Natural killer cell treated with Interleukin-12 subunit alpha and Interleukin-12 subunit beta and Interleukin-15 and Interleukin-18, amount 100 ng/mL, for 72 hours (primary cell): ENCODE measurements at regions not wholly inside any gene's neighbourhood (a gene's known extent, or its start where the extent isn't known, plus 50 kb on each side); places are given as distances from the start of the nearest gene placed in this dataset.
"Not testable (repeated sequence)": the region's sequence is repeated elsewhere in the genome, so short reads cannot be mapped to it uniquely, and the experiment has no call there.

Source experiments
- ATAC-seq, 2 donors: fragments of 150-1000 bp; cut with Tn5 transposase in 1 of 2; sonication (Bioruptor Pico), chemical (Tn5 transposase) in 1 of 2; 2 replicates each; pipeline ENCODE4 v1.10.0; 2021
- DNase-seq: peaks from one replicate; pipeline ENCODE4 v3.0.0; 2022; ENCODE audit warnings: low spot score
- H3K27ac Mint-ChIP-seq, 2 donors: 1 replicate in 1 of 2; 2 replicates in 1 of 2; pipeline ENCODE4 v1.8.0; 2022; ENCODE audit warnings: mixed read lengths in 2 of 2, mild to moderate bottlenecking in 1 of 2, moderate library complexity in 1 of 2
- H3K27me3 Mint-ChIP-seq, 2 donors: 1 replicate in 1 of 2; 2 replicates in 1 of 2; pipeline ENCODE4 v1.8.0; 2022; ENCODE audit warnings: mixed read lengths in 2 of 2
- H3K36me3 Mint-ChIP-seq: one replicate; pipeline ENCODE4 v1.8.0; 2022; ENCODE audit warnings: mixed read lengths
- H3K4me1 Mint-ChIP-seq, 2 donors: 1 replicate in 1 of 2; 2 replicates in 1 of 2; pipeline ENCODE4 v1.8.0; 2022; ENCODE audit warnings: low read depth in 2 of 2, mixed read lengths in 2 of 2, mild to moderate bottlenecking in 1 of 2
- H3K4me3 Mint-ChIP-seq: one replicate; pipeline ENCODE4 v1.8.0; 2022; ENCODE audit warnings: mixed read lengths
- H3K9me3 Mint-ChIP-seq: 2 replicates; pipeline ENCODE4 v1.8.0; 2022; ENCODE audit warnings: mixed read lengths

- no peak overlapping the region for H3K27ac Mint-ChIP-seq
- peaks cover 0 to 11% of the 10 kb centered on the region in 2 donors for H3K27me3 Mint-ChIP-seq
- no peak overlapping the region for H3K4me3 Mint-ChIP-seq
- H3K9me3 Mint-ChIP-seq = peaks cover 4% of the 10 kb centered on the region
- no peak for ATAC-seq
- no peak for DNase-seq
- H3K4me1 Mint-ChIP-seq = no peaks in the 10 kb centered on the region
- no peaks in the 10 kb centered on the region for H3K36me3 Mint-ChIP-seq
Measured at GRCh38 chr1:218516526-218516925, 171.4 kb downstream of the TGFB2 start.

DNA sequence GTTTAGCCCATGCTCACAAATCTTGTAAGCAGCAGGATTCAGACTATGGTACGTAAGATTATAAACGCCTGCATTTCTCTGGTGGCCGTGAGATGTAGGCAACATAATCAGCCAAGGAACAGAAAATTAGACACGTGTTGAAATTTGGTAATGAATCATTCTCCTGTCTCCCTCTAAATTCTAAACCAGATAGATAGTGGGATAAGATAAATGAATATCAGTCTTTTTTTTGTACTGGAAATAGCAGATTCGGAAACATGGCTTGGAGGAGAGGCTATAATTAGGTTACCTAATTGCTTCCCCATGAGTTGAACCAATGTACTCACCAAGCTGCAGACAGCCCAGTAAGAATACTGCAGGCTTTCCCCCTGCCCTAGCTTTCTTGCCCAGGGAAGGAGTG lies 172.3 kb downstream of the TGFB2 start:
- H3K4me3 Mint-ChIP-seq = no peak overlapping the region
- no peaks in the 10 kb centered on the region for H3K9me3 Mint-ChIP-seq
- no peak overlapping the region for H3K27ac Mint-ChIP-seq
- no peak for ATAC-seq
- H3K4me1 Mint-ChIP-seq = no peaks in the 10 kb centered on the region
- no peaks in the 10 kb centered on the region for H3K36me3 Mint-ChIP-seq
- H3K27me3 Mint-ChIP-seq = peaks cover 0 to 11% of the 10 kb centered on the region in 2 donors
- DNase-seq = no peak

DNA sequence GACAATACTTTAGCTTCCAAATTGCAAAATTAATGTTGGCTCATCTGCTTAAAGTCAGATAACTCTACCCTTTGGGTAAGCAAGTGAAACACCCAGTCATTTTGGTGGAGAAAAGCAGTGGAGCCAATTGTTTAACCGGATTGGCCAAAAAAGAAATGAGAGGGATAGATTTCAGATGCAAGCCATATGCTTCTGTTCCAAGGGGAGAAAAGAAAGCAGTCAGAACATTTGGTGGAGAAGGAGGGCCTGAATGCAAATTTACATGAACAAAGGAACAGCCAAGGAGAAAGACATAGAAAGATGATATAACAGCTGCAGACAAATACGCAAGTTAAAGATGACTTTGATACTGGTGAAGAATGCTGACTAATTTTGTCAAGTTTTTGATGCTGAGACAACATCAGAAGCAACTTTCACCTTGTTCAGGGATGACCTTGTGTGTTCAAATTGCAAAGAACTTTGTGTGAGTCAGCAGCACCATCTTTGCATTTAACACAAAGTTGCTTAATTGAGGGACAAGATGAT lies 173.1 kb downstream of the TGFB2 start:
- H3K27ac Mint-ChIP-seq = no peak overlapping the region
- no peaks in the 10 kb centered on the region for H3K36me3 Mint-ChIP-seq
- no peak for ATAC-seq
- H3K4me1 Mint-ChIP-seq = no peaks in the 10 kb centered on the region
- H3K9me3 Mint-ChIP-seq = no peaks in the 10 kb centered on the region
- peaks cover 0 to 11% of the 10 kb centered on the region in 2 donors for H3K27me3 Mint-ChIP-seq
- no peak for DNase-seq
- no peak overlapping the region for H3K4me3 Mint-ChIP-seq

GRCh38 chr1:218520646-218521045 lies 175.5 kb downstream of the TGFB2 start:
- H3K9me3 Mint-ChIP-seq = not testable (repeated sequence)

DNA sequence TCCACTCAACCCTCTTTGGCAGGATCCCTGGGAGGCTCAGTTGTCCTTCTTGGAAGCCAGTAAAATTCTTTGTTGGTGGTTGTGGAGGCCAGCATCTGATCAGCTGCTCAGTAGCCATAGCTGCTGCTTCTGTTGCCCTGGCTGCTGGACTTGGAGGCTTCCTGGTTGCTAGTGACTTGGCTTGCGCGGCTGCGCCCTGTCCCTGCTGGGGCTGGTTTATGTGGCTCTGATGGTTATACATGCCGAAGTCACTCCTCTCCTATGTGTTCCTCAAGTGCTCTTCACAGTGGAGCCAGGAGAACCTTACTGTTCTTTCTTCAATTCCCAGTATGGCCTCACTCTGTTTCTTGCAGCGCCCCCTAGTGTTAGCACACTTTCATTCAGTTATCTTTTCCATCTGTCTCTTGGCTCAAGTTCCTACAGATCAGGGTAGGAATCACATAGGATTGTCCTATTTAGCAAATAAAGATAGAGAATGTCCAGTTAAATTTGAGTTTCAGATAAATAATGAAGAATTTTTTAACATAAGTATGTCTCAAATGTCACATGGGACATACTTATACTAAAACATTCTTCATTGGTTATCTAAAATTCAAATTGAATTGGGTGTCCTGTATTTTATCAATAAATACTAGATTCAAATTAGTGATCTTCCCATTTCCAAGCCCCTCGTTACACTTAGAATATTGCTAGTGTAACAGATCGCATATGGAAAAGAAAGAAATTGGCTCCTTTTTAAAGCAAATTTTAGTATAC lies 176.5 kb downstream of the TGFB2 start:
- H3K36me3 Mint-ChIP-seq = no peaks in the 10 kb centered on the region
- no peak overlapping the region for H3K4me3 Mint-ChIP-seq
- ATAC-seq (no peak), DNase-seq (no peak)
- H3K27ac Mint-ChIP-seq = no peak overlapping the region
- peaks cover 0 to 11% of the 10 kb centered on the region in 2 donors for H3K27me3 Mint-ChIP-seq
- no peaks in the 10 kb centered on the region for H3K4me1 Mint-ChIP-seq
- no peaks in the 10 kb centered on the region for H3K9me3 Mint-ChIP-seq

More at GRCh38 chr1:218520646-218521045, 175.5 kb downstream of the TGFB2 start:
- not testable (repeated sequence) for H3K4me3 Mint-ChIP-seq, H3K4me1 Mint-ChIP-seq, H3K36me3 Mint-ChIP-seq, ATAC-seq, DNase-seq, H3K27ac Mint-ChIP-seq
- H3K27me3 Mint-ChIP-seq = peaks cover 0 to 11% of the 10 kb centered on the region in 2 donors

- no peaks in the 10 kb centered on the region for H3K27me3 Mint-ChIP-seq
- DNase-seq (no peak), ATAC-seq (no peak)
- no peak overlapping the region for H3K27ac Mint-ChIP-seq
- no peaks in the 10 kb centered on the region for H3K9me3 Mint-ChIP-seq
- no peak overlapping the region for H3K4me3 Mint-ChIP-seq
- H3K4me1 Mint-ChIP-seq = no peaks in the 10 kb centered on the region
- no peaks in the 10 kb centered on the region for H3K36me3 Mint-ChIP-seq
Measured at GRCh38 chr1:218524526-218524925, 179.4 kb downstream of the TGFB2 start.

- H3K27ac Mint-ChIP-seq = no peak overlapping the region
Measured at GRCh38 chr1:218525031-218525430, 179.9 kb downstream of the TGFB2 start.

GRCh38 chr1:218525451-218526197 lies 180.5 kb downstream of the TGFB2 start:
- Mint-ChIP-seq H3K27me3 (no peaks in the 10 kb centered on the region), H3K4me1 (no peaks in the 10 kb centered on the region), H3K4me3 (no peak overlapping the region), H3K9me3 (no peaks in the 10 kb centered on the region), H3K36me3 (no peaks in the 10 kb centered on the region), H3K27ac (no peak overlapping the region)
- DNase-seq (no peak), ATAC-seq (no peak)

More at GRCh38 chr1:218525031-218525430, 179.9 kb downstream of the TGFB2 start:
- DNase-seq = no peak
- Mint-ChIP-seq H3K4me3 (no peak overlapping the region), H3K4me1 (no peaks in the 10 kb centered on the region), H3K9me3 (no peaks in the 10 kb centered on the region), H3K27me3 (no peaks in the 10 kb centered on the region), H3K36me3 (no peaks in the 10 kb centered on the region)
- no peak for ATAC-seq

DNA sequence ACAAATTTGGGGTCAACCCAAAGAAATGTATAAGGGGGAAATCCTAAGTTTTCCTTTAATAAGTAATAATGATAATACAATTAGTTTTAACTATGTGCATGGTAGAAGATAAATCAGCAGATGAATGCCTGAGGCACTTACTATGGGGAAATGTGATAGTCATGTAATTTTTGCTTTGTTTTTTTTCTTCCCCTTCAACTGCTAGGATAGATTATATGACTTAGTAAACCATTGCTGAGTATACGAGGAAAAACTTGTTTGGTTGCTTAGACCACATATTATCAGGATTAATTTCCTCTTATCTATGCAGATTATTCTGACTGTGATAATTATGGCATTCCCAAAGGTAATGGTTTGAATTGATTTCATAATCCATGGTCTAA lies 181.1 kb downstream of the TGFB2 start:
- ATAC-seq (no peak), DNase-seq (no peak)
- Mint-ChIP-seq H3K27me3 (no peaks in the 10 kb centered on the region), H3K9me3 (no peaks in the 10 kb centered on the region), H3K36me3 (no peaks in the 10 kb centered on the region), H3K4me1 (no peaks in the 10 kb centered on the region), H3K4me3 (no peak overlapping the region), H3K27ac (no peak overlapping the region)

GRCh38 chr1:218527737-218528136 lies 182.6 kb downstream of the TGFB2 start:
- H3K27ac Mint-ChIP-seq = no peak overlapping the region

DNA sequence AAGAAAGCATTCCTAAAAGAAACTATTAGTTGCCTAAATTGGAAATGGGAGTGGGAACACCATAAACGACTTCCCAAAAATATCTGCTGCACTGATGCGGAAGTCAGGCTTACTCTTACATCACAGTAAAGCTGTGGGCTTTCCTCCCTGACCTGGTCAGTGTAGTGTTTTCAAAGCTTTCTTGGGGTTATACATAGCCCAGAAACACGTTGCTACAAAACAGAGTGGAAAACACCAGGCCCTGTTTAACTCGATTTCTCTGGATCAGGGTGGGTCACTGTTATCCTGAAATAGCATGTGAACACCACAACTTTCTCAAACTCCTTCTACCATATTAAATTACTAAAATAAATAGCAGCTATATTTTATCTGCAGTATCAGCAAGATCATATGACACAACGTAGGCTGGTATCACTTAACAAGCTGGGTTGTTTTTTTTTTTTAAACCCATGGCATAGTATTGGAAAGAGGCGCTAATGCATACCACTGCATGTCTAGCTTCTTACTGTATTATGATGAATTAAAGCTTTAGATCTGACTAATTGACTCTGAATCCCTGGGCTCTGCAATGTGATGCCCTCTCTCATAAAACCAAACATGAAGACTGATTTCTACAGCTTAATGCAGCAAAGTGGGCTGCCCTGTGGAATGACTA lies 184.6 kb downstream of the TGFB2 start:
- H3K4me3 Mint-ChIP-seq = no peak overlapping the region
- peaks cover 4% of the 10 kb centered on the region for H3K9me3 Mint-ChIP-seq
- peaks cover 5% of the 10 kb centered on the region for H3K36me3 Mint-ChIP-seq
- no peak overlapping the region for H3K27ac Mint-ChIP-seq
- no peak for DNase-seq
- ATAC-seq = no peak
- no peaks in the 10 kb centered on the region for H3K27me3 Mint-ChIP-seq
- H3K4me1 Mint-ChIP-seq = no peaks in the 10 kb centered on the region

More at GRCh38 chr1:218527737-218528136, 182.6 kb downstream of the TGFB2 start:
- no peak for DNase-seq
- ATAC-seq = no peak
- Mint-ChIP-seq H3K4me1 (no peaks in the 10 kb centered on the region), H3K36me3 (no peaks in the 10 kb centered on the region), H3K27me3 (no peaks in the 10 kb centered on the region), H3K9me3 (no peaks in the 10 kb centered on the region), H3K4me3 (no peak overlapping the region)

- H3K4me1 Mint-ChIP-seq = no peaks in the 10 kb centered on the region
- ATAC-seq (no peak), DNase-seq (no peak)
- H3K4me3 Mint-ChIP-seq = no peak overlapping the region
- H3K9me3 Mint-ChIP-seq = peaks cover 7% of the 10 kb centered on the region
- H3K27me3 Mint-ChIP-seq = no peaks in the 10 kb centered on the region
- peaks cover 5% of the 10 kb centered on the region for H3K36me3 Mint-ChIP-seq
- no peak overlapping the region for H3K27ac Mint-ChIP-seq
Measured at GRCh38 chr1:218531936-218532335, 186.8 kb downstream of the TGFB2 start.

- no peak overlapping the region for H3K4me3 Mint-ChIP-seq
- no peaks in the 10 kb centered on the region for H3K4me1 Mint-ChIP-seq
- no peak overlapping the region for H3K27ac Mint-ChIP-seq
- peaks cover 5% of the 10 kb centered on the region for H3K36me3 Mint-ChIP-seq
- DNase-seq = no peak
- no peaks in the 10 kb centered on the region for H3K27me3 Mint-ChIP-seq
- no peak for ATAC-seq
- H3K9me3 Mint-ChIP-seq = peaks cover 7% of the 10 kb centered on the region
Measured at GRCh38 chr1:218536296-218536986, 191.3 kb downstream of the TGFB2 start.
